ENCODE measurements at regions not wholly inside any gene's neighbourhood (a gene's known extent, or its start where the extent isn't known, plus 50 kb on each side); places are given as distances from the start of the nearest gene placed in this dataset.

DNA sequence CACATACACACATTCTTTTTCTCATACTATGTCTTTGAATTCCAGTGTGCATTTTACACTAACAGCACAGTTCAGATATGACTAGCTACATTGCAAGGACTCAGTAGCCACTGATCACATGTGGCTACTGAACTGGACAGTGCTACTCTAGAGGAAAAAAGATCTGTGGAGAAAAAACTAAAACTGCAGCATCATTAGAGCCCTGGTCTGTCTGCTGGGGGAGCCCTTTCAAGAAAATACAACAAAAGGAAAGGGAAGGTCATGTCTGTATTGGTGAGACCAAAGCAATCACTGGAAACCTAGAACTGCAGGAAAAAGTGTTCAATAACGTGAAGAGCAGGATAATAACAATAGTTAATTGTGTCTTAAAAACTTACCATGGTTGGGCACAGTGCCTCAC, 132.3 kb upstream of the JARID2 start:
- TF ChIP-seq, protein P1, sequence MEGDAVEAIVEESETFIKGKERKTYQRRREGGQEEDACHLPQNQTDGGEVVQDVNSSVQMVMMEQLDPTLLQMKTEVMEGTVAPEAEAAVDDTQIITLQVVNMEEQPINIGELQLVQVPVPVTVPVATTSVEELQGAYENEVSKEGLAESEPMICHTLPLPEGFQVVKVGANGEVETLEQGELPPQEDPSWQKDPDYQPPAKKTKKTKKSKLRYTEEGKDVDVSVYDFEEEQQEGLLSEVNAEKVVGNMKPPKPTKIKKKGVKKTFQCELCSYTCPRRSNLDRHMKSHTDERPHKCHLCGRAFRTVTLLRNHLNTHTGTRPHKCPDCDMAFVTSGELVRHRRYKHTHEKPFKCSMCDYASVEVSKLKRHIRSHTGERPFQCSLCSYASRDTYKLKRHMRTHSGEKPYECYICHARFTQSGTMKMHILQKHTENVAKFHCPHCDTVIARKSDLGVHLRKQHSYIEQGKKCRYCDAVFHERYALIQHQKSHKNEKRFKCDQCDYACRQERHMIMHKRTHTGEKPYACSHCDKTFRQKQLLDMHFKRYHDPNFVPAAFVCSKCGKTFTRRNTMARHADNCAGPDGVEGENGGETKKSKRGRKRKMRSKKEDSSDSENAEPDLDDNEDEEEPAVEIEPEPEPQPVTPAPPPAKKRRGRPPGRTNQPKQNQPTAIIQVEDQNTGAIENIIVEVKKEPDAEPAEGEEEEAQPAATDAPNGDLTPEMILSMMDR (conservative IDR thresholded peaks at IDR 0.05; ENCODE audit: control insufficient read depth, insufficient read depth, low read depth, low read length), result no peak
- no peak for DNase-seq (ENCODE audit: low read depth)

DNA sequence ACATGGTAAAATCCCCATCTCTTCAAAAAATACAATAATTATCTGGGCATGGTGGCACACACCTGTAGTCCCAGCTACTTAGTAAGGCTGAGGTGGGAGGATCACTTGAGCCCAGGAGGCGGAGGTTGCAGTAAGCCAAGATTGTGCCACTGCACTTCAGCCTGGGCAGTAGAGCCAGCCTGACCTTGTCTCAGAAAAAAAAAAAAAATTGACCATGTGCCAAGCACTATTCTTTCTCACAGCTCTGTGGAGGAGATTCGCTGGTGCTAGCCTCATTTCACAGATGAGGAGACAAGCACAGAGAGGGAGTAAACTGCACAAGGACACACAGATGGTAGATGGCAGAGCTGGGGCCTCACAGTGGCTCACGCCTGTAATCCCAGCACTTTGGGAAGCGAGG, 131.8 kb upstream of the JARID2 start:
- TF ChIP-seq, protein P1 (conservative IDR thresholded peaks at IDR 0.05; ENCODE audit: control insufficient read depth, insufficient read depth, low read depth, low read length), result no peak
- H3K4me3 ChIP-seq (ENCODE audit: control insufficient read depth, low read depth, low read length), result no peak overlapping the region
- no peak for DNase-seq (ENCODE audit: low read depth)

More for the DNA sequence above, 132.3 kb upstream of the JARID2 start:
- H3K4me3 ChIP-seq (ENCODE audit: control insufficient read depth, low read depth, low read length), result no peak overlapping the region

DNA sequence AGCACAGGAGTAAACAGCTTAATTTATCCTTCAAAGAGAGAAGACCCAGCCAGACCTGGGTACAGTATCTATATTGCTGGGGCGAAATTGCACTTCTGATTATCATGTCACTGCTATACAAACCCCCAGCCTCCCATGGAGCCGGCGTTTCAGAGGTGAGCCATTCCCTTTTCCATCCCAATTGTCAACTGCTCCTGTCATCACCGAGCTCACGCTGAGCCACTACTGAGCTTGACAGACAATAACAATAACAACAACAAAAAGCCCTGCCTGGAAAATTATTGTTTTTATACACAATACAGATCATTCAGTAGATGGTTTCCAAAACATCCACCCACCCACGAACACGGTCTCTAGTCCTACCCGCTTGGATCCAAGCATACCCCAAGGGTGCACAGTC, 129.0 kb upstream of the JARID2 start:
- TF ChIP-seq, protein P1 (conservative IDR thresholded peaks at IDR 0.05; ENCODE audit: control insufficient read depth, insufficient read depth, low read depth, low read length), result no peak
- H3K4me3 ChIP-seq (ENCODE audit: control insufficient read depth, low read depth, low read length), result no peak overlapping the region
- no peak for DNase-seq (ENCODE audit: low read depth)

DNA sequence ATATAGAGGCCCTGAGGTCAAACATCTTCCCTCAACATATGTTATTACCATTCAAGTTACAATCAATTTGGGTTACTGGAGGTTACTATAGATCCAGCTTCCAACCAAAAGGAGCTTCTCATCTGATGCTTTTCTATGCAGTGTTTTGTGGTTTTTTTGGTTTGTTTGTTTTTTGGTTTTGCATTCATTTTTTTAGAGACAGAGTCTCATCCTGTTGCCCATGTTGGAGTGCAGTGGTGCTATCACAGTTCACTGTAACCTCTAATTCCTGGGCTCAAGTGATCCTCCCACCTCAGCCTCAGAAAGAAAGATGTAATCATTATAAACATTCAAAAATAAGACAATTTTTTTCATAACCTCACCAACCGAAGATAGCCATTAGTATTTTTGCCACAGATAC, 124.4 kb upstream of the JARID2 start:
- H3K4me3 ChIP-seq (ENCODE audit: control insufficient read depth, low read depth, low read length), result no peak overlapping the region
- no peak for DNase-seq (ENCODE audit: low read depth)
- TF ChIP-seq, protein P1 (conservative IDR thresholded peaks at IDR 0.05; ENCODE audit: control insufficient read depth, insufficient read depth, low read depth, low read length), result no peak

DNA sequence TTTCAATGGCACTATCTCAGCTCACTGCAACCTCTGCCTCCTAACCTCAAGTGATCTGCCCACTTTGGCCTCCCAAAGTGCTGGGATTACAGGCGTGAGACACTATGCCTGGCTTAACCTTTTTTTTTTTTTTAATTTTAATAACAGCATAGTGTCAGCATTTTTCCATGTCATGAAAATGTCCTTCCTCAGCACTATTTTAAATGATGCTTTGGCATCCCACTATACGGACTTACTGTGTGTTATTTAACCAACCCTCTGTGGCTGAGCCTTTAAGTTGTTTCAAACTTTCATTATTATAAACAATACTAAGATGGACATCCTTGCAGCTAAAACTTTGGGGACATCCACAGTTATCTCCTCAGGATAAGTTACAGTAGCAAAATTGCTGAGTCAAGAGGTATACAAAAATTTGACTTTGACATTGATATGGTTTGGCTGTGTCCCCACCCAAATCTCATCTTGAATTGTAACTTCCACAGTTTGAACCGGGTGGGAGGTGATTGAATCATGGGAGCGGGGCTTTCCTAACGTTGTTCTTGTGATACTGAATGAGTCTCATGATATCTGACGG, 123.8 kb upstream of the JARID2 start:
- TF ChIP-seq, protein P1 (conservative IDR thresholded peaks at IDR 0.05; ENCODE audit: control insufficient read depth, insufficient read depth, low read depth, low read length), result no peak
- no peak for DNase-seq (ENCODE audit: low read depth)
- no peak overlapping the region for H3K4me3 ChIP-seq (ENCODE audit: control insufficient read depth, low read depth, low read length)

DNA sequence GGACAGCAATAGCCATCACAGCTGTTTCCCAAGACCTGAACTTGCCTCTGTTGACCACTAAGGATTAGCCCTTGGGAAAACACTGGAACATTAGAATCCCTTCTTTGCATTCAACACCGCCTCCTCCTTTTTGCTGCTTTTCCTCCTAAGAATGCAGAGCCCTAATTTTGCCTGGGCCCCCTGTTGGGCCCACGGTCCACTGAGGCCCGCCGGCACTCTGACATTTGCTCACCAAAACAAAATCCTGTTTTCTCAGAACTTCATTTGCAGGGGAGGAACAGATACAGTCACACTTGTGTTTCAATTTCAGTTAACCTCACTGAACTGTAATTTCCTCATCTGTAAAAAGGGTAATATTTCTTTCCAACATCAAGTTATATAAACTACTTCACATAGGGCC, 116.0 kb upstream of the JARID2 start:
- TF ChIP-seq, protein P1 (conservative IDR thresholded peaks at IDR 0.05; ENCODE audit: control insufficient read depth, insufficient read depth, low read depth, low read length), result no peak
- no peak for DNase-seq (ENCODE audit: low read depth)
- H3K4me3 ChIP-seq (ENCODE audit: control insufficient read depth, low read depth, low read length), result no peak overlapping the region

DNA sequence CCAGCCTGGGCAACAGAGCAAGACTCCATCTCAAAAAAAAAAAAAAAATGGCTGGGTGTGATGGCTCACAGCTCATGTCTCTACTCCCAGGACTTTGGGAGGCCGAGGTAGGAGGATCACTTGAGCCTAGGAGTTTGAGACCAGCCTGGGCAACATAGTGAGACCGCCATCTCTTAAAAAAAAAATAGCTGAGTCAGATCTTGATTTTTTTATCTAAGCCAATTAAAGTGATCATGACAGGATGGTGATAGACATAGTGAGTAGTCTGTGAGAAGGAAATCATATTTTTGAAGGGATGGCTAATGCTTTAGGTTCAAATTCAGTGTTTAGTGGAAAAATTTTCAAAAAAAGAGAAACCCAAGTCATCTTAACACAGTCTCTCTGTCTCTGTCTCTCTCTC, 114.6 kb upstream of the JARID2 start:
- no peak for DNase-seq (ENCODE audit: low read depth)
- H3K4me3 ChIP-seq (ENCODE audit: control insufficient read depth, low read depth, low read length), result no peak overlapping the region
- TF ChIP-seq, protein P1 (conservative IDR thresholded peaks at IDR 0.05; ENCODE audit: control insufficient read depth, insufficient read depth, low read depth, low read length), result no peak

Data from fibroblast of mammary gland (primary cell).